SH-SY5Y (cell line): ENCODE measurements at regions not wholly inside any gene's neighbourhood (a gene's known extent, or its start where the extent isn't known, plus 50 kb on each side); places are given as distances from the start of the nearest gene placed in this dataset.

Experiments
- GATA2 ChIP-seq: IDR thresholded peaks from 2 replicates; pipeline ENCODE4 v1.6.1; 2011; ENCODE audit warnings: mild to moderate bottlenecking, low read depth, low read length
- GATA3 ChIP-seq: IDR thresholded peaks from 2 replicates; pipeline ENCODE4 v1.6.1; 2011; ENCODE audit warnings: low read depth, mild to moderate bottlenecking, low read length, moderate library complexity

- no peak for TF ChIP-seq GATA2
- TF ChIP-seq GATA3 = no peak
Measured at GRCh38 chr10:128245026-128245425, 118.8 kb upstream of the MKI67 start.
